ENCODE measurements at regions not wholly inside any gene's neighbourhood (a gene's known extent, or its start where the extent isn't known, plus 50 kb on each side); places are given as distances from the start of the nearest gene placed in this dataset.

DNA sequence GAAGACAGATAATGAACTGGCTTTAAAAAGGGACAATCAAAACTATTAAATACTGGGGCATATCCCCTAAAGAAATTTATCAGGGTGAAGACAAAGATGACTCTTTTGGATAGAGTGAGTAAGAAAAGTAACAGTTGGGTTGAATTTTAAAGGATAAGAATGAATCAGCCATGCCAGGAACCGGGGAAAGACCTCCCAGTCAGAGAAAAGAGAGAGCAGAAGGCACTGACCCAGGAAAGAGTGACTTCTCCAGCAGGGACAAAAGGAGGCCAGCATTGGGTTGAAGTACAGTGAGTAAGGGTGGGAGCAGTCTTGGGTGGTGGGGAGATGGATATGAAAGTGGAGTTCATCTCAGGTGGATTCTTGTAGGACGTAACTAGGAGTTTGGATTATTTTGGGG lies 516.9 kb upstream of the JAG1 start:
- DNase-seq = no peak

DNA sequence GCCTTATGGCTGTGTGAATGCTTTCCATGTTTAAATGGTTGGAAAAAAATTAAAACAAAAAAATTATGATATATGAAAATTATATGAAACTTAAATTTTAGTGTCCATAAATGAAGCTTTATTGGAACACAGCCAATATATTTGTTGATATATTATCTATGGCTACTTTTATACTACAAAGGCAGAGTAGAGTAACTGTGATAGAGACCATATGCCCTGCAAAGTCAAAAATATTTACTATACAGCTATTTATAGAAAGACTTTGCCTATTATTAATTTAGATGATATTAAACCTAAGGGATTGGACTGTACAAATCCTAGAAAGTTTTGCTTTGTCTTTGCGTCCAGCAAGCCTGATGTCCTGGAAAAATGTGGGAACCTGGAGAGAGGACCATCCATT lies 518.3 kb upstream of the JAG1 start:
- DNase-seq = no peak

DNA sequence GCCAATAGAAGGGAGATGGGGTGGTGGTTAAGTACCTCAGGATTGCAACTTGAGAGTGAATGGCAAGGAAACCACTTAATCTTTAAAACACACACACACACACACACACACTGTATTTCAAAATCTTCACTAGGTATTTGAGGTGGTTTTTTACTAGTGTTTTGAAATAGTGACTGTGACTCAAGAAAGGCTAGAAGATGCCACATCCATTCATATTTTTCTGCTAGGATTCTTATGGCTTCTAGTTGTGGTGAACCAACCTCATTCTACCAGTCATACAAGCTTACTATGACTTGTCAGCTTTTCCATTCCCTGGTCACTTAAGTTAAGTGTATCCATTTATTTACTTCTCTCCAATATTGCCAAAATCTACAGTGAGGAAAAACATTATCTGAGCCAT lies 519.4 kb upstream of the JAG1 start:
- DNase-seq = peak; percentile 35

DNA sequence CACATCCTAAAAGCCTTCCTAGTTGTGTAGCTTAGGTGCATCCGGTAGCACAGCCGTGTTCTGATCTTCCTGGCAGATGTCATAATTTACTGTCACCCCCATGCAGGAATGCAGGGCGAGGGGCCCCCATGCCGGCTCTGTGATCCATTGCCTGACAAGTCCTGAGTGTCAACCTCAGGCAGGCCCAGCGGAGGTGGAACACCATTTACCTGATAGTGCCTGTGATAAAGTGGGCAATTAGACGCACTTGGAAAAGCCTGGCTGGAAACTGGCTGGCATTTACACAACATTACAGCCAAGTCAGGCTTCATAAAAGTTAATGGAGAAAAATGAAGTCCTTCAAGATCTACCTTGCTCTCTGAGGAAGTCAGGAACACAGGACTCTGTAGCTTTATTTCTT lies 521.4 kb upstream of the JAG1 start:
- no peak for DNase-seq

- no peak for DNase-seq
Measured at GRCh38 chr20:11195899-11196558, 522.2 kb upstream of the JAG1 start.

- no peak for DNase-seq
Measured at GRCh38 chr20:11197851-11198250, 524.1 kb upstream of the JAG1 start.

- no peak for DNase-seq
Measured at GRCh38 chr20:11200423-11200822, 526.6 kb upstream of the JAG1 start.

- DNase-seq = peak; percentile 83
Measured at GRCh38 chr20:11204926-11205768, 531.3 kb upstream of the JAG1 start.

- DNase-seq = no peak
Measured at GRCh38 chr20:11205769-11206362, 532.1 kb upstream of the JAG1 start.

GRCh38 chr20:11207749-11208502 lies 534.1 kb upstream of the JAG1 start:
- no peak for DNase-seq

DNA sequence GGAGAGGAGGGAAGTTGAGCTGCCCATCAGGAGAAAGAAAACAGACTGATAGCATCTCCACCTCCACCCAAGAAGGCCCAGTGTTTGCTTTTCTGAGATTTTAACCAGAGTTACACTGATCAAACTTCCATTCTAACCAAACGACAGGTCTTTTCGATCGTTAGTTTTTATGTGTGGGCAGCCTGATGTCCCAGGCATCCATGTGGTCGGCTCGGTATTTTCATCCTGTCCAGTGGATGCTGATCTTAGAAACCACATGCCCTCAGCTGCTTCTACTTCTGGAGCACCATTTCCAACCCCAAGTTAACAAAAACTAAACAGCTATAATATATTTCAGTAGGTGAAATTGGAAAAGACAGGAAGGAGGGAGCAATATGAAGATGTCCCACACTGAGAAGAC lies 536.8 kb upstream of the JAG1 start:
- DNase-seq = no peak

DNA sequence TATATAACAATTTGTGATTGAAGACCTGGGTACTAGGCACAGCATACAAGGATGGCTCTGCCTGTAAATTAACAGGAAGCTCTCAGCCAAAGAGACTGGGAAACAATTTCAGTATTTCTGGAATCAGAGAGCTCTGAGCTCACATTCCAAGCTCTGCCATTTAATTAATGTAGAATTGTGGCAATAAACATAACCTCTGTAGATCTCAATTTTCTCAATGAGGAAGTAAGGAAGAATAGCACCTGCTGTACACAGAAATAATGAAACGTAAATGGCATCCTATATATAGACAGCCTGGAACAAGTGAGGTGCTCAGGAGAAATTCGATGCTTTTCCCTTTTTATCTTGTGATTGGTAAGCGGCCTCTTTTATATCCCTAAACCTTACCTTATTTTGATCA lies 538.5 kb upstream of the JAG1 start:
- no peak for DNase-seq

GRCh38 chr20:11212902-11213301 lies 539.1 kb upstream of the JAG1 start:
- DNase-seq = no peak

GRCh38 chr20:11214256-11214840 lies 540.5 kb upstream of the JAG1 start:
- DNase-seq = no peak

- no peak for DNase-seq
Measured at GRCh38 chr20:11216451-11217314, 542.9 kb upstream of the JAG1 start.

- DNase-seq = peak; percentile 63
Measured at GRCh38 chr20:11217326-11218172, 543.8 kb upstream of the JAG1 start.

GRCh38 chr20:11218173-11218680 lies 544.4 kb upstream of the JAG1 start:
- DNase-seq = no peak

GRCh38 chr20:11219192-11219591 lies 545.4 kb upstream of the JAG1 start:
- DNase-seq = no peak

GRCh38 chr20:11221046-11221445 lies 547.2 kb upstream of the JAG1 start:
- no peak for DNase-seq

GRCh38 chr20:11222243-11222642 lies 548.4 kb upstream of the JAG1 start:
- no peak for DNase-seq

GRCh38 chr20:11227602-11228001 lies 553.8 kb upstream of the JAG1 start:
- no peak for DNase-seq
